GM21529 (cell line): ENCODE measurements at regions not wholly inside any gene's neighbourhood (a gene's known extent, or its start where the extent isn't known, plus 50 kb on each side); places are given as distances from the start of the nearest gene placed in this dataset.
"Not testable (repeated sequence)": the region's sequence is repeated elsewhere in the genome, so short reads cannot be mapped to it uniquely, and the experiment has no call there.

ENCODE experiments used
- ATAC-seq: cut with Tn5 transposase; IDR thresholded peaks from one replicate; pipeline ENCODE4 v1.9.1; 2021; ENCODE audit not compliant: unreplicated experiment

- not testable (repeated sequence) for ATAC-seq
Measured at GRCh38 chr1:166784646-166785045, 54.6 kb upstream of the POGK start.

GRCh38 chr1:166785987-166786386, 53.3 kb upstream of the POGK start:
- ATAC-seq, result no peak

GRCh38 chr1:166789286-166789685, 50.0 kb upstream of the POGK start:
- no peak for ATAC-seq
